Psoas muscle (tissue), 7 donors: ENCODE measurements at regions not wholly inside any gene's neighbourhood (a gene's known extent, or its start where the extent isn't known, plus 50 kb on each side); places are given as distances from the start of the nearest gene placed in this dataset.

Experiments used
- ATAC-seq, 4 donors: fragments of 200-7000 bp; cut with Tn5 transposase; one replicate each; pipeline ENCODE4 v1.9.1; 2020; ENCODE audit warnings: moderate library complexity in 3 of 4, mild to moderate bottlenecking in 2 of 4
- DNase-seq, 2 donors: peaks; one replicate each; pipeline ENCODE4 v3.0.0-alpha.2; 2020
- H3K27ac ChIP-seq: fragments of 200-600 bp; one replicate; pipeline ENCODE4 v1.8.0; 2022
- H3K27me3 ChIP-seq, 3 donors: fragments of 200-600 bp in 1 of 3; one replicate each; pipeline versions ENCODE4 v1.6.1 to v1.8.0; 2013 to 2022; ENCODE audit warnings: low read length in 2 of 3, mild to moderate bottlenecking in 2 of 3, moderate library complexity in 1 of 3; ENCODE audit not compliant: insufficient read depth in 3 of 3
- H3K36me3 ChIP-seq, 2 donors: fragments of 200-600 bp in 1 of 2; one replicate each; pipeline versions ENCODE4 v1.6.1 to v1.8.0; 2013 to 2022; ENCODE audit warnings: low read depth in 1 of 2, mild to moderate bottlenecking in 1 of 2, moderate library complexity in 1 of 2; ENCODE audit not compliant: insufficient read depth in 1 of 2
- H3K4me1 ChIP-seq: fragments of 200-600 bp; one replicate; pipeline ENCODE4 v1.8.0; 2022
- H3K4me3 ChIP-seq: fragments of 200-600 bp; one replicate; pipeline ENCODE4 v1.8.0; 2022; ENCODE audit warnings: mild to moderate bottlenecking
- H3K9me3 ChIP-seq: fragments of 200-600 bp; one replicate; pipeline ENCODE4 v1.8.0; 2022
- CTCF ChIP-seq: fragments of 200-600 bp; IDR thresholded peaks from one replicate; pipeline ENCODE4 v1.8.0; 2022; ENCODE audit warnings: antibody characterized with exemption
- WGBS, 3 donors: extraction: QIAGEN DNeasy Blood & Tissue Kit; methylation state at CpG; one replicate each; pipeline versions ENCODE4 v1.1.6 to v1.1.7; 2013; 5-methylcytosine and 5-hydroxymethylcytosine counted together
- intact Hi-C, 2 donors: fragments of 100-400 bp; cut with DNase I; formaldehyde crosslinking; loops; one replicate each; pipeline versions ENCODE4 v1.11.0 to v1.14.2; 2022
- donor health status: healthy with polysubstance abuse.
- donor health status: DM: no; HTN: no; CAD: no; lungs with moderate emphysema.
- donor health status: Bipolar disorder and iron deficiency.
- donor health status: healthy.
- donor health status: DM: yes; HTN: yes; CAD: no.
- donor health status: DM: no; HTN: no; CAD: no.
- donor health status: DM: yes; HTN: yes; CAD: no.

- DNase-seq (no peak), ATAC-seq (peak in 3 of 4 donors; percentile 32 to 58 (median 44))
- WGBS, 3 donors: 46 to 57% (median 48%) methylated on average over 7 of the region's 7 CpGs
- no peak overlapping the region for H3K4me3 ChIP-seq
- H3K36me3 ChIP-seq: no peaks in the 10 kb centered on the region
- H3K27ac ChIP-seq: no peak overlapping the region
- no peaks in the 10 kb centered on the region for H3K4me1 ChIP-seq
- intact Hi-C loops: no loop called here
- no peaks in the 10 kb centered on the region for H3K9me3 ChIP-seq
- no peak for TF ChIP-seq CTCF
- peaks cover 0 to 5% (median 1%) of the 10 kb centered on the region in 3 donors for H3K27me3 ChIP-seq
Measured at GRCh38 chr5:158026304-158027031, 167.5 kb upstream of the CLINT1 start.

GRCh38 chr5:158023266-158023665 lies 164.3 kb upstream of the CLINT1 start:
- TF ChIP-seq CTCF: no peak
- Histone ChIP-seq H3K27me3 (peaks cover 0 to 5% (median 1%) of the 10 kb centered on the region in 3 donors), H3K4me1 (no peaks in the 10 kb centered on the region), H3K27ac (no peak overlapping the region), H3K4me3 (no peak overlapping the region), H3K9me3 (no peaks in the 10 kb centered on the region), H3K36me3 (no peaks in the 10 kb centered on the region)
- 76 to 78% (median 76%) methylated on average over 7 of the region's 7 CpGs for WGBS, 3 donors
- intact Hi-C loops: no loop called here
- DNase-seq (no peak), ATAC-seq (no peak)

GRCh38 chr5:158022837-158023236 lies 163.9 kb upstream of the CLINT1 start:
- Histone ChIP-seq H3K4me3 (no peak overlapping the region), H3K27ac (no peak overlapping the region), H3K4me1 (no peaks in the 10 kb centered on the region), H3K36me3 (no peaks in the 10 kb centered on the region), H3K27me3 (peaks cover 0 to 5% (median 1%) of the 10 kb centered on the region in 3 donors), H3K9me3 (no peaks in the 10 kb centered on the region)
- 56 to 60% (median 57%) methylated on average over 6 of the region's 6 CpGs for WGBS, 3 donors
- intact Hi-C loops: no loop called here
- no peak for TF ChIP-seq CTCF
- DNase-seq (no peak), ATAC-seq (no peak)

GRCh38 chr5:158022393-158022792 lies 163.4 kb upstream of the CLINT1 start:
- H3K27ac ChIP-seq: no peak overlapping the region
- H3K4me1 ChIP-seq: no peaks in the 10 kb centered on the region
- no peaks in the 10 kb centered on the region for H3K9me3 ChIP-seq
- 47 to 76% (median 62%) methylated on average over 3 of the region's 3 CpGs for WGBS, 3 donors
- peaks cover 0 to 5% (median 1%) of the 10 kb centered on the region in 3 donors for H3K27me3 ChIP-seq
- ATAC-seq (no peak), DNase-seq (no peak)
- intact Hi-C loops: no loop called here
- no peaks in the 10 kb centered on the region for H3K36me3 ChIP-seq
- no peak overlapping the region for H3K4me3 ChIP-seq
- TF ChIP-seq CTCF: no peak
